Activated CD4-positive, CD25-positive, alpha-beta regulatory T cell treated with anti-CD3 and anti-CD28 coated beads, Interleukin-2, amount 50 U/mL, for 72 hours (primary cell): ENCODE measurements at regions not wholly inside any gene's neighbourhood (a gene's known extent, or its start where the extent isn't known, plus 50 kb on each side); places are given as distances from the start of the nearest gene placed in this dataset.

Experiments used
- DNase-seq: peaks from one replicate; pipeline ENCODE4 v3.0.0; 2021

GRCh38 chr6:144697369-144697760 is 412.2 kb downstream of the UTRN start:
- no peak for DNase-seq

GRCh38 chr6:144697801-144698200 is 412.7 kb downstream of the UTRN start:
- no peak for DNase-seq

GRCh38 chr6:144702781-144703180 is 417.6 kb downstream of the UTRN start:
- DNase-seq = no peak

GRCh38 chr6:144710207-144710606 is 425.1 kb downstream of the UTRN start:
- DNase-seq = no peak

- no peak for DNase-seq
Observed at GRCh38 chr6:144711661-144712060, 426.5 kb downstream of the UTRN start.

GRCh38 chr6:144712541-144712940 is 427.4 kb downstream of the UTRN start:
- DNase-seq = no peak

GRCh38 chr6:144714021-144714712 is 429.0 kb downstream of the UTRN start:
- DNase-seq = no peak

- no peak for DNase-seq
Observed at GRCh38 chr6:144715344-144715743, 430.2 kb downstream of the UTRN start.

GRCh38 chr6:144718431-144718830 is 433.3 kb downstream of the UTRN start:
- no peak for DNase-seq

- DNase-seq = no peak
Observed at GRCh38 chr6:144721232-144721631, 436.1 kb downstream of the UTRN start.

GRCh38 chr6:144722154-144722737 is 437.1 kb downstream of the UTRN start:
- no peak for DNase-seq

GRCh38 chr6:144722925-144723324 is 437.8 kb downstream of the UTRN start:
- DNase-seq = no peak

GRCh38 chr6:144723431-144723830 is 438.3 kb downstream of the UTRN start:
- DNase-seq = no peak

GRCh38 chr6:144724818-144725217 is 439.7 kb downstream of the UTRN start:
- no peak for DNase-seq

GRCh38 chr6:144725736-144726522 is 440.8 kb downstream of the UTRN start:
- no peak for DNase-seq

- no peak for DNase-seq
Observed at GRCh38 chr6:144728804-144729203, 443.7 kb downstream of the UTRN start.

- no peak for DNase-seq
Observed at GRCh38 chr6:144729502-144729901, 444.4 kb downstream of the UTRN start.

- no peak for DNase-seq
Observed at GRCh38 chr6:144730088-144730645, 445.0 kb downstream of the UTRN start.

- no peak for DNase-seq
Observed at GRCh38 chr6:144731229-144731628, 446.1 kb downstream of the UTRN start.

- DNase-seq = no peak
Observed at GRCh38 chr6:144736763-144737162, 451.6 kb downstream of the UTRN start.

GRCh38 chr6:144737998-144738397 is 452.9 kb downstream of the UTRN start:
- DNase-seq = no peak

- no peak for DNase-seq
Observed at GRCh38 chr6:144739873-144740272, 454.7 kb downstream of the UTRN start.

GRCh38 chr6:144741659-144742058 is 456.5 kb downstream of the UTRN start:
- no peak for DNase-seq

GRCh38 chr6:144742779-144743178 is 457.6 kb downstream of the UTRN start:
- DNase-seq = no peak
